ENCODE measurements at regions not wholly inside any gene's neighbourhood (a gene's known extent, or its start where the extent isn't known, plus 50 kb on each side); places are given as distances from the start of the nearest gene placed in this dataset.

- no peak for TF ChIP-seq REST (IDR thresholded peaks at IDR 0.05; ENCODE audit: unreplicated experiment)
- no peak for TF ChIP-seq NANOG (IDR thresholded peaks at IDR 0.05; ENCODE audit: borderline replicate concordance)
- no peak for TF ChIP-seq EZH2 (IDR thresholded peaks at IDR 0.05; ENCODE audit: low read depth, unreplicated experiment)
- TF ChIP-seq ZNF331 (CRISPR knock-in tag; IDR thresholded peaks at IDR 0.05; ENCODE audit: low read depth): no peak
- TF ChIP-seq, protein P1, sequence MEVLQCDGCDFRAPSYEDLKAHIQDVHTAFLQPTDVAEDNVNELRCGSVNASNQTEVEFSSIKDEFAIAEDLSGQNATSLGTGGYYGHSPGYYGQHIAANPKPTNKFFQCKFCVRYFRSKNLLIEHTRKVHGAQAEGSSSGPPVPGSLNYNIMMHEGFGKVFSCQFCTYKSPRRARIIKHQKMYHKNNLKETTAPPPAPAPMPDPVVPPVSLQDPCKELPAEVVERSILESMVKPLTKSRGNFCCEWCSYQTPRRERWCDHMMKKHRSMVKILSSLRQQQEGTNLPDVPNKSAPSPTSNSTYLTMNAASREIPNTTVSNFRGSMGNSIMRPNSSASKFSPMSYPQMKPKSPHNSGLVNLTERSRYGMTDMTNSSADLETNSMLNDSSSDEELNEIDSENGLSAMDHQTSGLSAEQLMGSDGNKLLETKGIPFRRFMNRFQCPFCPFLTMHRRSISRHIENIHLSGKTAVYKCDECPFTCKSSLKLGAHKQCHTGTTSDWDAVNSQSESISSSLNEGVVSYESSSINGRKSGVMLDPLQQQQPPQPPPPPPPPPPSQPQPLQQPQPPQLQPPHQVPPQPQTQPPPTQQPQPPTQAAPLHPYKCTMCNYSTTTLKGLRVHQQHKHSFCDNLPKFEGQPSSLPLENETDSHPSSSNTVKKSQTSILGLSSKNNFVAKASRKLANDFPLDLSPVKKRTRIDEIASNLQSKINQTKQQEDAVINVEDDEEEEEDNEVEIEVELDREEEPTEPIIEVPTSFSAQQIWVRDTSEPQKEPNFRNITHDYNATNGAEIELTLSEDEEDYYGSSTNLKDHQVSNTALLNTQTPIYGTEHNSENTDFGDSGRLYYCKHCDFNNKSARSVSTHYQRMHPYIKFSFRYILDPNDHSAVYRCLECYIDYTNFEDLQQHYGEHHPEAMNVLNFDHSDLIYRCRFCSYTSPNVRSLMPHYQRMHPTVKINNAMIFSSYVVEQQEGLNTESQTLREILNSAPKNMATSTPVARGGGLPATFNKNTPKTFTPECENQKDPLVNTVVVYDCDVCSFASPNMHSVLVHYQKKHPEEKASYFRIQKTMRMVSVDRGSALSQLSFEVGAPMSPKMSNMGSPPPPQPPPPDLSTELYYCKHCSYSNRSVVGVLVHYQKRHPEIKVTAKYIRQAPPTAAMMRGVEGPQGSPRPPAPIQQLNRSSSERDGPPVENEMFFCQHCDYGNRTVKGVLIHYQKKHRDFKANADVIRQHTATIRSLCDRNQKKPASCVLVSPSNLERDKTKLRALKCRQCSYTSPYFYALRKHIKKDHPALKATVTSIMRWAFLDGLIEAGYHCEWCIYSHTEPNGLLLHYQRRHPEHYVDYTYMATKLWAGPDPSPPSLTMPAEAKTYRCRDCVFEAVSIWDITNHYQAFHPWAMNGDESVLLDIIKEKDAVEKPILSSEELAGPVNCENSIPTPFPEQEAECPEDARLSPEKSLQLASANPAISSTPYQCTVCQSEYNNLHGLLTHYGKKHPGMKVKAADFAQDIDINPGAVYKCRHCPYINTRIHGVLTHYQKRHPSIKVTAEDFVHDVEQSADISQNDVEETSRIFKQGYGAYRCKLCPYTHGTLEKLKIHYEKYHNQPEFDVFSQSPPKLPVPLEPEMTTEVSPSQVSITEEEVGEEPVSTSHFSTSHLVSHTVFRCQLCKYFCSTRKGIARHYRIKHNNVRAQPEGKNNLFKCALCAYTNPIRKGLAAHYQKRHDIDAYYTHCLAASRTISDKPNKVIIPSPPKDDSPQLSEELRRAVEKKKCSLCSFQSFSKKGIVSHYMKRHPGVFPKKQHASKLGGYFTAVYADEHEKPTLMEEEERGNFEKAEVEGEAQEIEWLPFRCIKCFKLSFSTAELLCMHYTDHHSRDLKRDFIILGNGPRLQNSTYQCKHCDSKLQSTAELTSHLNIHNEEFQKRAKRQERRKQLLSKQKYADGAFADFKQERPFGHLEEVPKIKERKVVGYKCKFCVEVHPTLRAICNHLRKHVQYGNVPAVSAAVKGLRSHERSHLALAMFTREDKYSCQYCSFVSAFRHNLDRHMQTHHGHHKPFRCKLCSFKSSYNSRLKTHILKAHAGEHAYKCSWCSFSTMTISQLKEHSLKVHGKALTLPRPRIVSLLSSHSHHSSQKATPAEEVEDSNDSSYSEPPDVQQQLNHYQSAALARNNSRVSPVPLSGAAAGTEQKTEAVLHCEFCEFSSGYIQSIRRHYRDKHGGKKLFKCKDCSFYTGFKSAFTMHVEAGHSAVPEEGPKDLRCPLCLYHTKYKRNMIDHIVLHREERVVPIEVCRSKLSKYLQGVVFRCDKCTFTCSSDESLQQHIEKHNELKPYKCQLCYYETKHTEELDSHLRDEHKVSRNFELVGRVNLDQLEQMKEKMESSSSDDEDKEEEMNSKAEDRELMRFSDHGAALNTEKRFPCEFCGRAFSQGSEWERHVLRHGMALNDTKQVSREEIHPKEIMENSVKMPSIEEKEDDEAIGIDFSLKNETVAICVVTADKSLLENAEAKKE (CRISPR knock-in tag; IDR thresholded peaks at IDR 0.05): no peak
These were observed 51.3 kb upstream of the IRX6 start (continued) for GRCh38 chr16:55272744-55273143.

- Histone ChIP-seq H4K20me1 (replicated peaks; ENCODE audit: insufficient read depth) (no peaks in the 10 kb centered on the region), H2AFZ (no peak overlapping the region), H3K9me2 (ENCODE audit: insufficient read depth) (peaks cover 9% of the 10 kb centered on the region; the same call in 1 of the 2 replicates), H3K27ac (ENCODE audit: low read depth) (no peak overlapping the region), H3K4me1 (ENCODE audit: insufficient read depth) (no peaks in the 10 kb centered on the region), H3K4me2 (no peak overlapping the region), H3K79me2 (replicated peaks; ENCODE audit: insufficient read depth) (no peaks in the 10 kb centered on the region), H3F3A (replicated peaks; ENCODE audit: low read depth) (no peaks in the 10 kb centered on the region), H3K4me3 (no peak overlapping the region), H3K27me3 (ENCODE audit: insufficient read depth) (no peaks in the 10 kb centered on the region), H3K36me3 (ENCODE audit: insufficient read depth) (no peaks in the 10 kb centered on the region)
- Mint-ChIP-seq H3K9me3 (no peaks in the 10 kb centered on the region; the same call in 1 of the 3 replicates), H3K27ac (no peak overlapping the region), H3K36me3 (ENCODE audit: low read depth) (no peaks in the 10 kb centered on the region), H3K4me1 (peaks cover 4% of the 10 kb centered on the region; the same call in 1 of the 3 replicates), H3K4me3 (no peak overlapping the region), H3K27me3 (ENCODE audit: insufficient read depth, low read depth, poor library complexity) (no peaks in the 10 kb centered on the region)
- DNase-seq (ENCODE audit: low spot score) (no peak), ATAC-seq (no peak)
- TF ChIP-seq NANOG (IDR thresholded peaks at IDR 0.05; ENCODE audit: borderline replicate concordance): no peak
- TF ChIP-seq, protein P2, sequence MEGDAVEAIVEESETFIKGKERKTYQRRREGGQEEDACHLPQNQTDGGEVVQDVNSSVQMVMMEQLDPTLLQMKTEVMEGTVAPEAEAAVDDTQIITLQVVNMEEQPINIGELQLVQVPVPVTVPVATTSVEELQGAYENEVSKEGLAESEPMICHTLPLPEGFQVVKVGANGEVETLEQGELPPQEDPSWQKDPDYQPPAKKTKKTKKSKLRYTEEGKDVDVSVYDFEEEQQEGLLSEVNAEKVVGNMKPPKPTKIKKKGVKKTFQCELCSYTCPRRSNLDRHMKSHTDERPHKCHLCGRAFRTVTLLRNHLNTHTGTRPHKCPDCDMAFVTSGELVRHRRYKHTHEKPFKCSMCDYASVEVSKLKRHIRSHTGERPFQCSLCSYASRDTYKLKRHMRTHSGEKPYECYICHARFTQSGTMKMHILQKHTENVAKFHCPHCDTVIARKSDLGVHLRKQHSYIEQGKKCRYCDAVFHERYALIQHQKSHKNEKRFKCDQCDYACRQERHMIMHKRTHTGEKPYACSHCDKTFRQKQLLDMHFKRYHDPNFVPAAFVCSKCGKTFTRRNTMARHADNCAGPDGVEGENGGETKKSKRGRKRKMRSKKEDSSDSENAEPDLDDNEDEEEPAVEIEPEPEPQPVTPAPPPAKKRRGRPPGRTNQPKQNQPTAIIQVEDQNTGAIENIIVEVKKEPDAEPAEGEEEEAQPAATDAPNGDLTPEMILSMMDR (conservative IDR thresholded peaks at IDR 0.05; ENCODE audit: low read depth in 2 of 2): no peak
- TF ChIP-seq ZNF331 (CRISPR knock-in tag; IDR thresholded peaks at IDR 0.05; ENCODE audit: low read depth): no peak
- no peak for TF ChIP-seq JUNB (IDR thresholded peaks at IDR 0.05; ENCODE audit: unreplicated experiment)
- TF ChIP-seq POLR2AphosphoS5 (IDR thresholded peaks at IDR 0.05; ENCODE audit: low read depth): no peak
- no peak for TF ChIP-seq ETS1 (IDR thresholded peaks at IDR 0.05)
These were observed 50.6 kb upstream of the IRX6 start for GRCh38 chr16:55273356-55273755.
